Keratinocyte (primary cell): ENCODE measurements at regions not wholly inside any gene's neighbourhood (a gene's known extent, or its start where the extent isn't known, plus 50 kb on each side); places are given as distances from the start of the nearest gene placed in this dataset.

Source experiments
- DNase-seq: peaks from one replicate; pipeline ENCODE4 v3.0.0-alpha.2; 2011; ENCODE audit warnings: low read depth, missing footprints, low spot score
- FAIRE-seq: peaks from 2 replicates; lab custom pipeline; 2011; peaks lifted over from hg19 to GRCh38; lab: Jason Lieb, UNC
- H2AFZ ChIP-seq: 2 replicates; pipeline ENCODE4 v1.6.0; 2012; ENCODE audit warnings: low read length, control low read depth, inconsistent platforms; ENCODE audit not compliant: control insufficient read depth
- H3K27ac ChIP-seq: 2 replicates; pipeline ENCODE4 v1.5.1; 2011; ENCODE audit warnings: low read length; ENCODE audit not compliant: control insufficient read depth, insufficient read depth
- H3K27me3 ChIP-seq: 3 replicates; pipeline ENCODE4 v1.6.0; 2011; ENCODE audit warnings: low read length; ENCODE audit not compliant: control insufficient read depth, insufficient read depth; ENCODE audit errors: extremely low read depth
- H3K36me3 ChIP-seq, 2 experiments: 2 replicates in 1 of 2; 3 replicates in 1 of 2; pipeline ENCODE4 v1.5.1; 2011; ENCODE audit warnings: low read length in 2 of 2, mild to moderate bottlenecking in 1 of 2; ENCODE audit not compliant: control insufficient read depth in 2 of 2, insufficient read depth in 2 of 2; ENCODE audit errors: extremely low read depth in 1 of 2
- H3K4me1 ChIP-seq: 3 replicates; pipeline ENCODE4 v1.5.1; 2011; ENCODE audit warnings: low read length; ENCODE audit not compliant: control insufficient read depth, insufficient read depth; ENCODE audit errors: extremely low read depth
- H3K4me2 ChIP-seq: 3 replicates; pipeline ENCODE4 v1.6.0; 2011; ENCODE audit warnings: low read depth, low read length; ENCODE audit not compliant: control insufficient read depth, insufficient read depth; ENCODE audit errors: extremely low read depth
- H3K4me3 ChIP-seq, 3 experiments: fragments of 200-600 bp in 1 of 3; sonication (generic) in 1 of 3; 2 replicates in 2 of 3; 3 replicates in 1 of 3; pipeline ENCODE4 v1.5.1; 2011 to 2016; ENCODE audit warnings: low read length in 3 of 3, mild to moderate bottlenecking in 3 of 3, control low read depth in 2 of 3, inconsistent platforms in 1 of 3, low read depth in 1 of 3, mixed read lengths in 1 of 3, mixed run types in 1 of 3, moderate library complexity in 1 of 3; ENCODE audit not compliant: control insufficient read depth in 2 of 3, insufficient read depth in 2 of 3; ENCODE audit errors: extremely low read depth in 1 of 3
- H3K79me2 ChIP-seq: 2 replicates; pipeline ENCODE4 v1.6.0; 2012; ENCODE audit warnings: low read length; ENCODE audit not compliant: control insufficient read depth, insufficient read depth
- H3K9ac ChIP-seq: 3 replicates; pipeline ENCODE4 v1.6.0; 2011; ENCODE audit warnings: low read length; ENCODE audit not compliant: control insufficient read depth, insufficient read depth; ENCODE audit errors: extremely low read depth
- H3K9me1 ChIP-seq: 3 replicates; pipeline ENCODE4 v1.6.0; 2011; ENCODE audit warnings: low read length; ENCODE audit not compliant: control insufficient read depth, insufficient read depth; ENCODE audit errors: extremely low read depth
- H3K9me3 ChIP-seq: 2 replicates; pipeline ENCODE4 v1.5.1; 2012; ENCODE audit warnings: low read depth, low read length; ENCODE audit not compliant: control insufficient read depth
- H4K20me1 ChIP-seq: 3 replicates; pipeline ENCODE4 v1.6.0; 2011; ENCODE audit warnings: low read length; ENCODE audit not compliant: control insufficient read depth, insufficient read depth; ENCODE audit errors: extremely low read depth
- CTCF ChIP-seq, 3 experiments: IDR thresholded peaks in 1 of 3; conservative IDR thresholded peaks in 1 of 3; optimal IDR thresholded peaks in 1 of 3; 2 replicates in 2 of 3; 3 replicates in 1 of 3; pipeline versions ENCODE3 to v1.5.1; 2011; ENCODE audit warnings: low read length in 3 of 3, mild to moderate bottlenecking in 3 of 3, moderate library complexity in 2 of 3, control low read depth in 1 of 3, inconsistent platforms in 1 of 3; ENCODE audit not compliant: insufficient read depth in 2 of 3; ENCODE audit errors: extremely low read depth in 1 of 3
- EZH2 ChIP-seq: IDR thresholded peaks from one replicate; pipeline ENCODE4 v1.6.1; 2012; ENCODE audit warnings: inconsistent platforms, mild to moderate bottlenecking, low read length, moderate library complexity
- dilution Hi-C: fragments of 300-500 bp; cut with MboI; formaldehyde crosslinking; loops from one replicate; pipeline ENCODE4 v1.7.0; 2020; ENCODE audit warnings: low sequenced_read_pairs; ENCODE audit not compliant: extremely low pct_ligation_motif_present

- H3K27ac ChIP-seq = no peak overlapping the region
- H3K79me2 ChIP-seq = no peaks in the 10 kb centered on the region
- no peak for DNase-seq
- dilution Hi-C loops = no loop called here
- no peaks in the 10 kb centered on the region for H3K27me3 ChIP-seq
- H3K4me3 ChIP-seq = no peak overlapping the region
- no peaks in the 10 kb centered on the region for H4K20me1 ChIP-seq
- H3K4me1 ChIP-seq = no peaks in the 10 kb centered on the region
- no peak overlapping the region for H3K9ac ChIP-seq
- no peak overlapping the region for H2AFZ ChIP-seq
- no peaks in the 10 kb centered on the region for H3K9me3 ChIP-seq
- no peaks in the 10 kb centered on the region for H3K9me1 ChIP-seq
- no peak overlapping the region for H3K4me2 ChIP-seq
- no peaks in the 10 kb centered on the region for H3K36me3 ChIP-seq
- no peak for FAIRE-seq
- TF ChIP-seq CTCF (optimal IDR thresholded peaks at IDR 0.05 in 1 of 3, IDR thresholded peaks at IDR 0.05 in 1 of 3, conservative IDR thresholded peaks at IDR 0.05 in 1 of 3; ENCODE audit: extremely low read depth in 1 of 3, insufficient read depth in 2 of 3, low read length in 3 of 3) (no peak), EZH2 (no peak)
These were observed 476.1 kb downstream of the FUT8 start for GRCh38 chr14:65888677-65889076.

GRCh38 chr14:65892315-65892714, 479.8 kb downstream of the FUT8 start:
- no peak for FAIRE-seq
- H3K79me2 ChIP-seq = no peaks in the 10 kb centered on the region
- no peaks in the 10 kb centered on the region for H3K4me1 ChIP-seq
- no peak overlapping the region for H2AFZ ChIP-seq
- no peaks in the 10 kb centered on the region for H3K9me3 ChIP-seq
- H3K36me3 ChIP-seq = no peaks in the 10 kb centered on the region
- no peaks in the 10 kb centered on the region for H3K9me1 ChIP-seq
- no peak overlapping the region for H3K4me2 ChIP-seq
- H4K20me1 ChIP-seq = no peaks in the 10 kb centered on the region
- no peak for DNase-seq
- no peak overlapping the region for H3K9ac ChIP-seq
- no peak for TF ChIP-seq EZH2
- TF ChIP-seq CTCF (optimal IDR thresholded peaks at IDR 0.05 in 1 of 3, IDR thresholded peaks at IDR 0.05 in 1 of 3, conservative IDR thresholded peaks at IDR 0.05 in 1 of 3; ENCODE audit: extremely low read depth in 1 of 3, insufficient read depth in 2 of 3, low read length in 3 of 3) = no peak
- no peak overlapping the region for H3K4me3 ChIP-seq
- dilution Hi-C loops = no loop called here
- H3K27me3 ChIP-seq = no peaks in the 10 kb centered on the region
- no peak overlapping the region for H3K27ac ChIP-seq
